HL-60 (cell line): ENCODE measurements at regions not wholly inside any gene's neighbourhood (a gene's known extent, or its start where the extent isn't known, plus 50 kb on each side); places are given as distances from the start of the nearest gene placed in this dataset.

ENCODE experiments used
- DNase-seq, 2 experiments: peaks; one replicate each; pipeline ENCODE4 v3.0.0-alpha.2; 2010 to 2020; ENCODE audit warnings: low read depth in 1 of 2, low spot score in 1 of 2
- H3K27ac ChIP-seq: fragments of 250-450 bp; sonication (Bioruptor Pico); replicated peaks from 2 replicates; pipeline ENCODE4 v1.5.1; 2020; ENCODE audit warnings: mild to moderate bottlenecking, moderate library complexity
- H3K27me3 ChIP-seq: fragments of 250-450 bp; sonication (Bioruptor Pico); 2 replicates; pipeline ENCODE4 v1.5.1; 2021; ENCODE audit warnings: mild to moderate bottlenecking, moderate library complexity; ENCODE audit not compliant: insufficient read depth, poor library complexity, severe bottlenecking
- H3K4me3 ChIP-seq: replicated peaks from 2 replicates; pipeline ENCODE4 v1.5.1; 2011; ENCODE audit warnings: mild to moderate bottlenecking, control low read depth, low read length; ENCODE audit not compliant: insufficient read depth
- GABPA ChIP-seq: IDR thresholded peaks from 2 replicates; pipeline ENCODE4 v1.6.1; 2012; ENCODE audit warnings: low read depth
- POLR2AphosphoS5 ChIP-seq: IDR thresholded peaks from 2 replicates; pipeline ENCODE4 v1.6.1; 2012; ENCODE audit warnings: low read depth
- SPI1 ChIP-seq: IDR thresholded peaks from 2 replicates; pipeline ENCODE4 v1.6.1; 2012; ENCODE audit warnings: low read depth, mild to moderate bottlenecking, borderline replicate concordance
- TF ChIP-seq, protein P1 (sequence below): IDR thresholded peaks from one replicate; pipeline ENCODE4 v1.5.1; 2011; ENCODE audit warnings: low read length, control low read depth, inconsistent platforms; ENCODE audit not compliant: insufficient read depth
- TF ChIP-seq, protein P2 (sequence below): IDR thresholded peaks from 2 replicates; pipeline ENCODE4 v1.6.1; 2012; ENCODE audit warnings: low read depth; ENCODE audit not compliant: insufficient replicate concordance

DNA sequence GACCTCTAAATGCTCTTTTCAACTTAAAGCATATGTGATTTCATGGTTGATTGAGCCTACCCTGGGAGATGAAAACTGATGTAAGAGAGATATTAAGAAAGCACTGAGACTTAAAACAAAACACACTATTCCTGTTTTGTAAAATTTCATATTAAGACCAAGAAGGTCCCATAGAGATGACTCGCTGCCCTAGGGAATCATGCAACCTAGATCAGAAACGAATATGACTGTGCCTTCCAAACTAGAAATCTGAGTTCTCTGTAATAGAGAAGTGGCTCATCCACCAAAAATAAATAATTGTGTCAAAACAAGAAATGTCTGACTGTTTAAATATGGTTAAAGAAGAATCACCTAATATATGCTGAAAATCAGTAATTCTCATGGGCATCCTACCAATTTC lies 776.8 kb upstream of the SOX11 start:
- no peak overlapping the region for H3K4me3 ChIP-seq
- TF ChIP-seq POLR2AphosphoS5 (no peak), GABPA (no peak), SPI1 (no peak)
- TF ChIP-seq, protein P1, sequence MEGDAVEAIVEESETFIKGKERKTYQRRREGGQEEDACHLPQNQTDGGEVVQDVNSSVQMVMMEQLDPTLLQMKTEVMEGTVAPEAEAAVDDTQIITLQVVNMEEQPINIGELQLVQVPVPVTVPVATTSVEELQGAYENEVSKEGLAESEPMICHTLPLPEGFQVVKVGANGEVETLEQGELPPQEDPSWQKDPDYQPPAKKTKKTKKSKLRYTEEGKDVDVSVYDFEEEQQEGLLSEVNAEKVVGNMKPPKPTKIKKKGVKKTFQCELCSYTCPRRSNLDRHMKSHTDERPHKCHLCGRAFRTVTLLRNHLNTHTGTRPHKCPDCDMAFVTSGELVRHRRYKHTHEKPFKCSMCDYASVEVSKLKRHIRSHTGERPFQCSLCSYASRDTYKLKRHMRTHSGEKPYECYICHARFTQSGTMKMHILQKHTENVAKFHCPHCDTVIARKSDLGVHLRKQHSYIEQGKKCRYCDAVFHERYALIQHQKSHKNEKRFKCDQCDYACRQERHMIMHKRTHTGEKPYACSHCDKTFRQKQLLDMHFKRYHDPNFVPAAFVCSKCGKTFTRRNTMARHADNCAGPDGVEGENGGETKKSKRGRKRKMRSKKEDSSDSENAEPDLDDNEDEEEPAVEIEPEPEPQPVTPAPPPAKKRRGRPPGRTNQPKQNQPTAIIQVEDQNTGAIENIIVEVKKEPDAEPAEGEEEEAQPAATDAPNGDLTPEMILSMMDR: no peak
- TF ChIP-seq, protein P2, sequence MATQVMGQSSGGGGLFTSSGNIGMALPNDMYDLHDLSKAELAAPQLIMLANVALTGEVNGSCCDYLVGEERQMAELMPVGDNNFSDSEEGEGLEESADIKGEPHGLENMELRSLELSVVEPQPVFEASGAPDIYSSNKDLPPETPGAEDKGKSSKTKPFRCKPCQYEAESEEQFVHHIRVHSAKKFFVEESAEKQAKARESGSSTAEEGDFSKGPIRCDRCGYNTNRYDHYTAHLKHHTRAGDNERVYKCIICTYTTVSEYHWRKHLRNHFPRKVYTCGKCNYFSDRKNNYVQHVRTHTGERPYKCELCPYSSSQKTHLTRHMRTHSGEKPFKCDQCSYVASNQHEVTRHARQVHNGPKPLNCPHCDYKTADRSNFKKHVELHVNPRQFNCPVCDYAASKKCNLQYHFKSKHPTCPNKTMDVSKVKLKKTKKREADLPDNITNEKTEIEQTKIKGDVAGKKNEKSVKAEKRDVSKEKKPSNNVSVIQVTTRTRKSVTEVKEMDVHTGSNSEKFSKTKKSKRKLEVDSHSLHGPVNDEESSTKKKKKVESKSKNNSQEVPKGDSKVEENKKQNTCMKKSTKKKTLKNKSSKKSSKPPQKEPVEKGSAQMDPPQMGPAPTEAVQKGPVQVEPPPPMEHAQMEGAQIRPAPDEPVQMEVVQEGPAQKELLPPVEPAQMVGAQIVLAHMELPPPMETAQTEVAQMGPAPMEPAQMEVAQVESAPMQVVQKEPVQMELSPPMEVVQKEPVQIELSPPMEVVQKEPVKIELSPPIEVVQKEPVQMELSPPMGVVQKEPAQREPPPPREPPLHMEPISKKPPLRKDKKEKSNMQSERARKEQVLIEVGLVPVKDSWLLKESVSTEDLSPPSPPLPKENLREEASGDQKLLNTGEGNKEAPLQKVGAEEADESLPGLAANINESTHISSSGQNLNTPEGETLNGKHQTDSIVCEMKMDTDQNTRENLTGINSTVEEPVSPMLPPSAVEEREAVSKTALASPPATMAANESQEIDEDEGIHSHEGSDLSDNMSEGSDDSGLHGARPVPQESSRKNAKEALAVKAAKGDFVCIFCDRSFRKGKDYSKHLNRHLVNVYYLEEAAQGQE: no peak
- DNase-seq: no peak
- H3K27me3 ChIP-seq: no peaks in the 10 kb centered on the region
- H3K27ac ChIP-seq: no peak overlapping the region

DNA sequence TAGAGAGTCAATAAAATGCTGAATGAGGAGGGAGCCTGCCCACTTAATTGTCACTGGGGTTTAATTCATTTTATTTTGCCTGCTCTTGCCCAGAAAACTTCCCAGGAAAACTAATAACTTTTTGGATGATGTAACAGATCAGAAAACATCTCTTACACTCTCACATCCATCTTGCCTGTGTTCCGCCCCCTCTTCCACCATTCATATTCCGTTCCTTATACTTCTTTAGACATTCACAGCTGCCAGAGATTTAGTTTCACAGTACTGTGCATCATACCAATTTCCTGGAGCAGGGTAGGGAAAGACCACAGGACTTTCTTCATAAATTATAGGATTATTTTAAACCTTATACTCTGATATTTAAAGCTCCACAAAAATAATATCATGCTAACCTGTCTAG lies 776.1 kb upstream of the SOX11 start:
- DNase-seq: no peak
- no peak overlapping the region for H3K4me3 ChIP-seq
- no peak overlapping the region for H3K27ac ChIP-seq
- no peaks in the 10 kb centered on the region for H3K27me3 ChIP-seq
- TF ChIP-seq SPI1 (no peak), POLR2AphosphoS5 (no peak), GABPA (no peak)
- TF ChIP-seq, protein P2: no peak
- TF ChIP-seq, protein P1: no peak

DNA sequence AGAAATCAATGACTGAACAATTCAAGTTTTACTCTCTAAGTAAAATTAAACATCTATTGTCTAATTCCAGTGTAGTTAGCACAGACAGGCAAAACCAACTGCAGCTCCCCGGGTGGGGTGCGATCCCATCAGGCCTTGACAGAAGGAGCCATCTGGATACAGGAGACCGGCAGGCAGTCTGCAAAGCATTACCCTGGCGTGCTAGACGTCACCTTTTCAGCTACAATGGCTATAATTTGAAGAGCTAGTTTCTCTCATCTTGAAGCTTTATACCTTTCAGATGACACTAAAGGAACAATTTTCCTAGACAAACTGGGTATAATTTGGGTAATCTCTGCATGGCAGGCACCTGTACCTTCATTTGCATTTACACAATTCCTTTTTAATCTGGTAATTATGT lies 761.5 kb upstream of the SOX11 start:
- TF ChIP-seq GABPA (no peak), POLR2AphosphoS5 (no peak), SPI1 (no peak)
- TF ChIP-seq, protein P2: no peak
- TF ChIP-seq, protein P1: no peak
- H3K27ac ChIP-seq: no peak overlapping the region
- H3K27me3 ChIP-seq: no peaks in the 10 kb centered on the region
- no peak overlapping the region for H3K4me3 ChIP-seq
- DNase-seq: no peak
